ENCODE measurements at regions not wholly inside any gene's neighbourhood (a gene's known extent, or its start where the extent isn't known, plus 50 kb on each side); places are given as distances from the start of the nearest gene placed in this dataset.
A peak's percentile ranks its signal among the peaks of the same experiment; 100 is the strongest.

GRCh38 chr18:1513519-1513918, 608.8 kb downstream of the ADCYAP1 start:
- TF ChIP-seq CTCF (IDR thresholded peaks at IDR 0.05) (peak; percentile 23 to 40 (median 34)), POLR2A (IDR thresholded peaks at IDR 0.05) (no peak)

Data from right lobe of liver (tissue), 4 donors.